PFSK-1 (cell line): ENCODE measurements at regions not wholly inside any gene's neighbourhood (a gene's known extent, or its start where the extent isn't known, plus 50 kb on each side); places are given as distances from the start of the nearest gene placed in this dataset.

ENCODE experiments used
- FOXP2 ChIP-seq: optimal IDR thresholded peaks from 2 replicates; pipeline ENCODE3; 2011; ENCODE audit warnings: borderline replicate concordance, control low read depth, inconsistent platforms; ENCODE audit not compliant: insufficient read depth; ENCODE audit errors: extremely low read length, extremely low read depth
- POLR2AphosphoS5 ChIP-seq: IDR thresholded peaks from 2 replicates; pipeline ENCODE4 v1.6.1; 2012; ENCODE audit warnings: low read depth, mild to moderate bottlenecking, control low read depth, low read length, moderate library complexity
- REST ChIP-seq, 2 experiments: IDR thresholded peaks; 2 replicates each; pipeline versions ENCODE4 v1.6.1 to v1.8.0; 2011 to 2012; ENCODE audit warnings: low read depth in 2 of 2, low read length in 2 of 2, control low read depth in 1 of 2, inconsistent platforms in 1 of 2, mild to moderate bottlenecking in 1 of 2, moderate library complexity in 1 of 2; ENCODE audit not compliant: insufficient read depth in 1 of 2
- SIN3A ChIP-seq: IDR thresholded peaks from 2 replicates; pipeline ENCODE4 v1.6.1; 2012; ENCODE audit warnings: mild to moderate bottlenecking, low read length, moderate library complexity, borderline replicate concordance; ENCODE audit not compliant: insufficient read depth
- TAF1 ChIP-seq: IDR thresholded peaks from 2 replicates; pipeline ENCODE4 v1.6.1; 2012; ENCODE audit warnings: low read length, control low read depth, borderline replicate concordance; ENCODE audit not compliant: insufficient read depth

GRCh38 chr1:55864251-55864650 lies 649.1 kb upstream of the USP24 start:
- TF ChIP-seq SIN3A: no peak
- TF ChIP-seq REST (IDR thresholded peaks at IDR 0.05; ENCODE audit: insufficient read depth in 1 of 2, low read depth in 2 of 2, low read length in 2 of 2): no peak
- no peak for TF ChIP-seq POLR2AphosphoS5
- no peak for TF ChIP-seq FOXP2
- no peak for TF ChIP-seq TAF1

- no peak for TF ChIP-seq POLR2AphosphoS5
- TF ChIP-seq REST (IDR thresholded peaks at IDR 0.05; ENCODE audit: insufficient read depth in 1 of 2, low read depth in 2 of 2, low read length in 2 of 2): no peak
- TF ChIP-seq FOXP2: no peak
- no peak for TF ChIP-seq TAF1
- TF ChIP-seq SIN3A: no peak
These were observed 646.6 kb upstream of the USP24 start for GRCh38 chr1:55861676-55862340.

- TF ChIP-seq FOXP2 (no peak), POLR2AphosphoS5 (no peak), SIN3A (no peak), REST (IDR thresholded peaks at IDR 0.05; ENCODE audit: insufficient read depth in 1 of 2, low read depth in 2 of 2, low read length in 2 of 2) (no peak), TAF1 (no peak; the same call in 1 of the 2 replicates)
These were observed 645.8 kb upstream of the USP24 start for GRCh38 chr1:55860798-55861519.

GRCh38 chr1:55860326-55860725 lies 645.2 kb upstream of the USP24 start:
- TF ChIP-seq TAF1 (no peak), FOXP2 (no peak), POLR2AphosphoS5 (no peak)

- TF ChIP-seq FOXP2 (no peak), POLR2AphosphoS5 (no peak), TAF1 (no peak), SIN3A (no peak)
These were observed 639.7 kb upstream of the USP24 start for GRCh38 chr1:55854911-55855310.

- no peak for TF ChIP-seq REST (IDR thresholded peaks at IDR 0.05; ENCODE audit: insufficient read depth in 1 of 2, low read depth in 2 of 2, low read length in 2 of 2)
- no peak for TF ChIP-seq SIN3A
- TF ChIP-seq FOXP2: no peak
- TF ChIP-seq TAF1: no peak
- TF ChIP-seq POLR2AphosphoS5: no peak
These were observed 633.7 kb upstream of the USP24 start for GRCh38 chr1:55848906-55849305.
